IPS-20b (cell line): ENCODE measurements at regions not wholly inside any gene's neighbourhood (a gene's known extent, or its start where the extent isn't known, plus 50 kb on each side); places are given as distances from the start of the nearest gene placed in this dataset.

Experiments used
- H3K27ac ChIP-seq: one replicate; pipeline ENCODE4 v1.5.1; 2013; ENCODE audit warnings: low read length
- H3K27me3 ChIP-seq: 2 replicates; pipeline ENCODE4 v1.6.1; 2013; ENCODE audit warnings: mild to moderate bottlenecking, low read length, inconsistent platforms; ENCODE audit not compliant: insufficient read depth
- H3K36me3 ChIP-seq: 2 replicates; pipeline ENCODE4 v1.6.1; 2013; ENCODE audit warnings: low read depth, mild to moderate bottlenecking, inconsistent platforms, low read length, moderate library complexity; ENCODE audit not compliant: insufficient read depth
- H3K4me1 ChIP-seq: 2 replicates; pipeline ENCODE4 v1.6.1; 2013; ENCODE audit warnings: mild to moderate bottlenecking, control low read depth, inconsistent platforms, low read length, moderate library complexity; ENCODE audit not compliant: insufficient read depth
- H3K4me3 ChIP-seq: 2 replicates; pipeline ENCODE4 v1.5.1; 2013; ENCODE audit warnings: mild to moderate bottlenecking, low read length, inconsistent platforms
- H3K9ac ChIP-seq: 2 replicates; pipeline ENCODE4 v1.6.1; 2013; ENCODE audit warnings: low read depth, mild to moderate bottlenecking, inconsistent platforms, low read length, moderate library complexity
- H3K9me3 ChIP-seq: 2 replicates; pipeline ENCODE4 v1.6.1; 2013; ENCODE audit warnings: mild to moderate bottlenecking, low read depth, low read length, inconsistent platforms; ENCODE audit not compliant: insufficient read depth

- Histone ChIP-seq H3K36me3 (no peaks in the 10 kb centered on the region), H3K27ac (no peak overlapping the region), H3K9me3 (no peaks in the 10 kb centered on the region; the same call in 1 of the 2 replicates), H3K9ac (no peak overlapping the region), H3K4me1 (no peaks in the 10 kb centered on the region), H3K4me3 (no peak overlapping the region), H3K27me3 (no peaks in the 10 kb centered on the region)
These were observed 58.1 kb downstream of the NPAP1 start for GRCh38 chr15:24733659-24734058.

GRCh38 chr15:24734396-24734795, 58.8 kb downstream of the NPAP1 start:
- H3K27me3 ChIP-seq, result no peaks in the 10 kb centered on the region
- no peak overlapping the region for H3K27ac ChIP-seq
- no peaks in the 10 kb centered on the region for H3K36me3 ChIP-seq
- H3K4me1 ChIP-seq, result no peaks in the 10 kb centered on the region
- H3K4me3 ChIP-seq, result no peak overlapping the region
- H3K9me3 ChIP-seq, result no peaks in the 10 kb centered on the region; the same call in 1 of the 2 replicates
- no peak overlapping the region for H3K9ac ChIP-seq

DNA sequence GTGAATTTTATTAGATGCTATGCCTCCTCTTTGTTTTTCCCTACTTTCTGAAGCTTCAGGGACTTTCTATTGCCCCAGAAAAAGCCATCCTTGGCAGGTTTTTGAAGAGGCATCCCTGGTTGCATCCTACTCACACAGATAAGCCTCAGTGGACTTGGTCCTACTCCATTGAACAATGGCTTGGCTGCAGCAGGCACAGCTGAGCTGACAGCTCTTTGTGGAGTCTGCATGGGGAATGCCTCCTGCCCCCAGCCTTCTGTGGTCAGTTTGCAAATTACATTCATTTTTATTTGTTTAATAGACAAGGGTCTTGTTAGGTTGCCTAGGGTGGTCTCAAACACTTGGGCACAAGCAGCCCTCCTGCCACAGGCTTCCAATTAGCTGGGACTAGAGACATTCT, 69.7 kb downstream of the NPAP1 start:
- Histone ChIP-seq H3K9ac (no peak overlapping the region), H3K4me3 (no peak overlapping the region), H3K27me3 (no peaks in the 10 kb centered on the region), H3K9me3 (peaks cover 20% of the 10 kb centered on the region), H3K4me1 (no peaks in the 10 kb centered on the region), H3K27ac (no peak overlapping the region), H3K36me3 (no peaks in the 10 kb centered on the region)

DNA sequence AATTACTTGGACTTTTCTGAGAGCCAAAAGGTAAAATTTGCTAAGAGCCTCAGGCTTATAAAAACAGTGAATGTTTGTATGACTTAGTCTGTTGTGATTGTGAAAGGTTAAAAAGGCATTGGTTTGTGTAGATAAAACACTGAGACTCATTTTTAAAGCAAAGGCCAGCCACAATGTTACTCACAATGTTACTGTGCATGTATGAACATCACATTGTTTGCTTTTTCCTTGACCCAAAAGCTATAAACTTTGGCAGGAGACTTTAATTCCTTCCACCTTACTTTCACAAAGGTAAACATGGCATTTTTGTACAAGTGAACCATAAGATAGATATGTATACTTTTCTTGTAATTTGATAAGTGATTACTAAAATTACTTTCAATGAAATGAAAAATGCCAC, 70.5 kb downstream of the NPAP1 start:
- Histone ChIP-seq H3K9ac (no peak overlapping the region), H3K36me3 (no peaks in the 10 kb centered on the region), H3K27ac (no peak overlapping the region), H3K9me3 (peaks cover 20% of the 10 kb centered on the region), H3K27me3 (no peaks in the 10 kb centered on the region), H3K4me3 (no peak overlapping the region), H3K4me1 (no peaks in the 10 kb centered on the region)

GRCh38 chr15:24747376-24747775, 71.8 kb downstream of the NPAP1 start:
- H3K27me3 ChIP-seq, result no peaks in the 10 kb centered on the region
- H3K4me1 ChIP-seq, result no peaks in the 10 kb centered on the region
- peaks cover 20% of the 10 kb centered on the region for H3K9me3 ChIP-seq
- H3K9ac ChIP-seq, result no peak overlapping the region
- H3K36me3 ChIP-seq, result no peaks in the 10 kb centered on the region
- H3K27ac ChIP-seq, result no peak overlapping the region
- H3K4me3 ChIP-seq, result no peak overlapping the region

DNA sequence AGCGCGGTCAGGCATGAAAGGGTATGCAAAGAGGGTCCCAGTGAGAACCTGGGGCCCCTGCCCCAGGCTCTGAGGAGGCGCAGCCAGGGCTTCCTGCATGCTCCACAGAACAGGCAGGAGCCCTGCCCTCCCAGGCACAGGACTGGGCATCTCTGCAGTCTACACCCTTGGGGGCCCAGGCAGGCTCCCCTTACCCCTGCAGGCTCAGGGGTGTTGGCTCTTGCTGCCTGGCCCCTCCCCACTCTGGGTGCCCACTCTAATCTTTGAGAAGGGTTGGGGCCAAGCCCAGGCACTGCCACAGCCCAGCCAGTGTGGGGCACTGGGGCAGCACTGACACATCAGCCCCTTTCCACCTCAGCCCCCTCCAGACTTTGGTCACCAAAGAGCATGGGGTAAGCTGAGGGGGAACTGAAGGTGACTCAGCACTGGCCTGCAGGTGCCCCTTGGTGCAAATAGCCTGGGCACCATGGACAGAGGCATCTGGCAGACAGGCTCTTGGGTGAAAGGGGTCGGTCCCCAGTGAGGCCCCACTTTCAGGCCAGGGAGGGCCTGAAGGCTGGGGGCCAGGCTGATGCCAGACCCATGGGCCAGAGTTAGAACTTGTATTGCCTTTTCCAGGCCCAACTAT, 73.4 kb downstream of the NPAP1 start:
- H3K4me1 ChIP-seq, result 0 out of 2 replicates have a peak, but pooled peaks cover 2% of the 10 kb centered on the region

GRCh38 chr15:24752354-24752753, 76.8 kb downstream of the NPAP1 start:
- no peak overlapping the region for H3K9ac ChIP-seq
- peaks cover 14% of the 10 kb centered on the region for H3K4me1 ChIP-seq
- no peak overlapping the region for H3K4me3 ChIP-seq
- peaks cover 15% of the 10 kb centered on the region for H3K9me3 ChIP-seq
- H3K27me3 ChIP-seq, result no peaks in the 10 kb centered on the region
- H3K36me3 ChIP-seq, result no peaks in the 10 kb centered on the region
- no peak overlapping the region for H3K27ac ChIP-seq

More for the DNA sequence above, 73.4 kb downstream of the NPAP1 start:
- Histone ChIP-seq H3K27me3 (no peaks in the 10 kb centered on the region), H3K9me3 (peaks cover 20% of the 10 kb centered on the region), H3K9ac (no peak overlapping the region), H3K4me3 (no peak overlapping the region), H3K27ac (no peak overlapping the region), H3K36me3 (no peaks in the 10 kb centered on the region)

DNA sequence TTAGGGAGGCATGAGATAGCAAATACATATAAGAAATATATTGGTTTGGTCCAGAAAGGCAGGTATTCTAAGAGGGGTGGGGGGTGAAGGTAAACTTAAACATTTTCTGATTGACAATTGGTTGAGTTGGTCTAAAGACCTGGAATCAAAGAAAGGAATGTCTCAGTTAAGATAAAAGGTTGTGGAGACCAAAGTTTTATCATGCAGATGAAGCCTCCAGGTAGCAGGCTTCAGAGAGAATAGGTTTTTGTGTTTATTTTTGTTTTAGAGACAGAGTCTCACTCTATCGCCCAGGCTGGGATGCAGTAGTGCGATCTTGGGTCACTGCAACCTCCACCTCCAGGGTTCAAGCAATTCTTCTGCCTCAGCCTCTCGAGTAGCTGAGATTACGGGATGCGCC, 80.5 kb downstream of the NPAP1 start:
- H3K27me3 ChIP-seq, result no peaks in the 10 kb centered on the region
- H3K9me3 ChIP-seq, result peaks cover 3% of the 10 kb centered on the region; the same call in 1 of the 2 replicates
- H3K4me3 ChIP-seq, result 0 out of 2 replicates have a peak overlapping the region, but pooled peaks have one; percentile 23
- peaks cover 14% of the 10 kb centered on the region for H3K4me1 ChIP-seq
- no peak overlapping the region for H3K9ac ChIP-seq
- no peaks in the 10 kb centered on the region for H3K36me3 ChIP-seq
- no peak overlapping the region for H3K27ac ChIP-seq

DNA sequence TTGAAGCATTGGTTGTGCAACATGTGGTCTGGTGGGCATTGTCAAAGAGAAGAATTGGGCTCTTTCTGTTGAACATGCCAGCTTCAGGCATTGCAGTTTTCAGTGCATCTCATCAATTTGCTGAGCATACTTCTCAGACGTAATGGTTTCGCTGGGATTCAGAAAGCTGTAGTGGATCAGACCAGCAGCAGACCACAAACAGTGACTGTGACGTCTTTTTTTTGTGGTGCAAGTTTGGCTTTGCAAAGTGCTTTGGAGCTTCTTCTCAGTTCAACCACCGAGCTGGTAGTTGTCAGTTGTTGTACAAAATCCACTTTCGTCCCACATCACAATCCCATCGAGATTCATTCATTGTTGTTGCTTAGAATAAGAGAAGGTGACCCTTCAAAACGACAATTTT, 84.5 kb downstream of the NPAP1 start:
- Histone ChIP-seq H3K9me3 (peaks cover 9% of the 10 kb centered on the region), H3K27ac (no peak overlapping the region), H3K4me3 (no peak overlapping the region), H3K27me3 (no peaks in the 10 kb centered on the region), H3K9ac (no peak overlapping the region), H3K36me3 (no peaks in the 10 kb centered on the region), H3K4me1 (peaks cover 16% of the 10 kb centered on the region; the same call in 1 of the 2 replicates)

GRCh38 chr15:24761704-24762302, 86.2 kb downstream of the NPAP1 start:
- Histone ChIP-seq H3K4me1 (peaks cover 8% of the 10 kb centered on the region; the same call in 1 of the 2 replicates), H3K27ac (no peak overlapping the region), H3K9me3 (peaks cover 9% of the 10 kb centered on the region), H3K27me3 (no peaks in the 10 kb centered on the region), H3K9ac (no peak overlapping the region), H3K4me3 (no peak overlapping the region), H3K36me3 (no peaks in the 10 kb centered on the region)

- peaks cover 8% of the 10 kb centered on the region; the same call in 1 of the 2 replicates for H3K4me1 ChIP-seq
- H3K36me3 ChIP-seq, result no peaks in the 10 kb centered on the region
- peaks cover 6% of the 10 kb centered on the region; the same call in 1 of the 2 replicates for H3K9me3 ChIP-seq
- no peak overlapping the region for H3K27ac ChIP-seq
- H3K4me3 ChIP-seq, result no peak overlapping the region
- no peak overlapping the region for H3K9ac ChIP-seq
- no peaks in the 10 kb centered on the region for H3K27me3 ChIP-seq
These were observed 88.3 kb downstream of the NPAP1 start for GRCh38 chr15:24763891-24764290.
